Smooth muscle cell (in vitro differentiated cells): ENCODE measurements at regions not wholly inside any gene's neighbourhood (a gene's known extent, or its start where the extent isn't known, plus 50 kb on each side); places are given as distances from the start of the nearest gene placed in this dataset. TPM values are rescaled to one million over a fixed set of nuclear protein-coding genes. Genes with fewer than 3 reads are reported as not detected.

Experiments used
- DNase-seq: peaks from one replicate; lab custom pipeline; 2025; ENCODE audit not compliant: unreplicated experiment; lab: John Stamatoyannopoulos, UW
- H2AFZ ChIP-seq: fragments of 200-600 bp; sonication (generic); 2 replicates; pipeline ENCODE4 v1.6.0; 2016; ENCODE audit warnings: antibody characterized with exemption, low read depth, mild to moderate bottlenecking
- H3F3A ChIP-seq: fragments of 200-600 bp; sonication (generic); 2 replicates; pipeline ENCODE4 v1.6.0; 2017; ENCODE audit warnings: antibody characterized with exemption, low read depth
- H3K27ac ChIP-seq: fragments of 200-600 bp; sonication (generic); 2 replicates; pipeline ENCODE4 v1.5.1; 2016; ENCODE audit warnings: low read depth, mild to moderate bottlenecking
- H3K27me3 ChIP-seq: fragments of 200-600 bp; sonication (generic); 2 replicates; pipeline ENCODE4 v1.6.1; 2016; ENCODE audit warnings: low read depth, mild to moderate bottlenecking
- H3K36me3 ChIP-seq: fragments of 200-600 bp; sonication (generic); 2 replicates; pipeline ENCODE4 v1.5.1; 2016; ENCODE audit warnings: low read depth
- H3K4me1 ChIP-seq: fragments of 200-600 bp; sonication (generic); 2 replicates; pipeline ENCODE4 v1.5.1; 2016; ENCODE audit warnings: low read depth
- H3K4me2 ChIP-seq: fragments of 200-600 bp; sonication (generic); 2 replicates; pipeline ENCODE4 v1.6.0; 2016; ENCODE audit warnings: mild to moderate bottlenecking
- H3K4me3 ChIP-seq: fragments of 200-600 bp; sonication (generic); 2 replicates; pipeline ENCODE4 v1.5.1; 2016; ENCODE audit warnings: mild to moderate bottlenecking
- H3K79me2 ChIP-seq: fragments of 200-600 bp; sonication (generic); 2 replicates; pipeline ENCODE4 v1.6.0; 2016; ENCODE audit warnings: low read depth, mild to moderate bottlenecking
- H3K9ac ChIP-seq: fragments of 200-600 bp; sonication (generic); 2 replicates; pipeline ENCODE4 v1.6.0; 2016; ENCODE audit warnings: low read depth
- H3K9me3 ChIP-seq: fragments of 200-600 bp; sonication (generic); replicated peaks from 2 replicates; pipeline ENCODE4 v1.5.1; 2016; ENCODE audit warnings: low read depth
- H4K20me1 ChIP-seq: fragments of 200-600 bp; sonication (generic); 2 replicates; pipeline ENCODE4 v1.6.0; 2016; ENCODE audit warnings: low read depth
- CTCF ChIP-seq: fragments of 200-600 bp; sonication (generic); IDR thresholded peaks from 2 replicates; pipeline ENCODE4 v1.5.1; 2017; ENCODE audit warnings: borderline replicate concordance, mild to moderate bottlenecking, antibody characterized with exemption; ENCODE audit not compliant: insufficient read depth, poor library complexity, severe bottlenecking
- WGBS: methylation state at CpG from one replicate; pipeline ENCODE4 v1.1.7; 2016; ENCODE audit warnings: low lambda C conversion rate; 5-methylcytosine and 5-hydroxymethylcytosine counted together
- small RNA-seq: library from RNA; depleted of rRNA; stranded (forward); fragments of <200 nt; gene quantifications from one replicate; pipeline ENCODE3, GENCODE V24; 2014

GRCh38 chr6:168718821-168719475 lies 278.0 kb downstream of the SMOC2 start:
- no peak overlapping the region for H3K4me2 ChIP-seq
- WGBS: 97% methylated on average over 14 of the region's 14 CpGs
- H3K9me3 ChIP-seq: no peaks in the 10 kb centered on the region
- no peaks in the 10 kb centered on the region for H3K4me1 ChIP-seq
- H2AFZ ChIP-seq: no peak overlapping the region
- no peaks in the 10 kb centered on the region for H4K20me1 ChIP-seq
- no peaks in the 10 kb centered on the region for H3K27me3 ChIP-seq
- H3K4me3 ChIP-seq: no peak overlapping the region
- no peak overlapping the region for H3K9ac ChIP-seq
- no peaks in the 10 kb centered on the region for H3F3A ChIP-seq
- no peaks in the 10 kb centered on the region for H3K36me3 ChIP-seq
- no peak overlapping the region for H3K27ac ChIP-seq
- H3K79me2 ChIP-seq: no peaks in the 10 kb centered on the region
- DNase-seq: no peak
- TF ChIP-seq CTCF: no peak

Small RNA genes lying in the stretch of these regions (small RNA-seq; reads per million reads assigned to genes)
- gene AL513210.1: not detected
